ENCODE measurements at regions not wholly inside any gene's neighbourhood (a gene's known extent, or its start where the extent isn't known, plus 50 kb on each side); places are given as distances from the start of the nearest gene placed in this dataset.
"Not testable (repeated sequence)": the region's sequence is repeated elsewhere in the genome, so short reads cannot be mapped to it uniquely, and the experiment has no call there.

DNA sequence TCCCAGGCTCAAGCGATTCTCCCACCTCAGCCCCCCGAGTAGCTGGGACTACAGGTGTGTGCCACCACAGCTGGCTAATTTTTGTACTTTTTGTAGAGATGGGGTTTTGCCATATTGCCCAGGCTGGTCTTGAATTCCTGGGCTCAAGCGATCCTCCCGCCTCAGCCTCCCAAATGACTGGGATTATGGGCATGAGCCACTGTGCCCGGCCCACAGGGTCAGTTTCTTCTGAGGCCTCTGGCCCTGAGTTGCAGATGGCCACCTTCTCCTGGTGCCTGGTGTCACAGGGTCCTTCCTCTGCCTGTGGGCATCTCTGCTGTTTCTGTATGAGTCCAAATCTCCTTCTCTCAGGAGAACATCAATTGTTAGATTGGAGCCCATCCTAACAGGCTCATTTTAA lies 121.4 kb upstream of the TNRC6C start:
- not testable (repeated sequence) for TF ChIP-seq POLR2A (IDR thresholded peaks at IDR 0.05)
- TF ChIP-seq, protein P1, sequence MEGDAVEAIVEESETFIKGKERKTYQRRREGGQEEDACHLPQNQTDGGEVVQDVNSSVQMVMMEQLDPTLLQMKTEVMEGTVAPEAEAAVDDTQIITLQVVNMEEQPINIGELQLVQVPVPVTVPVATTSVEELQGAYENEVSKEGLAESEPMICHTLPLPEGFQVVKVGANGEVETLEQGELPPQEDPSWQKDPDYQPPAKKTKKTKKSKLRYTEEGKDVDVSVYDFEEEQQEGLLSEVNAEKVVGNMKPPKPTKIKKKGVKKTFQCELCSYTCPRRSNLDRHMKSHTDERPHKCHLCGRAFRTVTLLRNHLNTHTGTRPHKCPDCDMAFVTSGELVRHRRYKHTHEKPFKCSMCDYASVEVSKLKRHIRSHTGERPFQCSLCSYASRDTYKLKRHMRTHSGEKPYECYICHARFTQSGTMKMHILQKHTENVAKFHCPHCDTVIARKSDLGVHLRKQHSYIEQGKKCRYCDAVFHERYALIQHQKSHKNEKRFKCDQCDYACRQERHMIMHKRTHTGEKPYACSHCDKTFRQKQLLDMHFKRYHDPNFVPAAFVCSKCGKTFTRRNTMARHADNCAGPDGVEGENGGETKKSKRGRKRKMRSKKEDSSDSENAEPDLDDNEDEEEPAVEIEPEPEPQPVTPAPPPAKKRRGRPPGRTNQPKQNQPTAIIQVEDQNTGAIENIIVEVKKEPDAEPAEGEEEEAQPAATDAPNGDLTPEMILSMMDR (IDR thresholded peaks at IDR 0.05) = not testable (repeated sequence)
